GM23338 (cell line): ENCODE measurements at regions not wholly inside any gene's neighbourhood (a gene's known extent, or its start where the extent isn't known, plus 50 kb on each side); places are given as distances from the start of the nearest gene placed in this dataset.

ENCODE experiments used
- ATAC-seq: fragments of 200-7000 bp; cut with Tn5 transposase; 3 replicates; pipeline ENCODE4 v1.9.1; 2020
- DNase-seq: peaks from one replicate; pipeline ENCODE4 v3.0.0-alpha.2; 2015; ENCODE audit warnings: low spot score
- H2AFZ ChIP-seq: fragments of 200-600 bp; sonication (generic); 2 replicates; pipeline ENCODE4 v1.8.0; 2016; ENCODE audit warnings: antibody characterized with exemption, mild to moderate bottlenecking, moderate library complexity
- H3F3A ChIP-seq: fragments of 200-600 bp; sonication (generic); replicated peaks from 2 replicates; pipeline ENCODE4 v1.8.0; 2017; ENCODE audit warnings: antibody characterized with exemption, mixed run types, low read depth
- H3K27ac ChIP-seq: fragments of 200-600 bp; sonication (generic); 2 replicates; pipeline ENCODE4 v1.6.1; 2016; ENCODE audit warnings: low read depth
- H3K27me3 ChIP-seq: fragments of 200-600 bp; sonication (generic); 2 replicates; pipeline ENCODE4 v1.8.0; 2016; ENCODE audit warnings: mild to moderate bottlenecking, mixed run types, moderate library complexity; ENCODE audit not compliant: insufficient read depth
- H3K36me3 ChIP-seq: fragments of 200-600 bp; sonication (generic); 2 replicates; pipeline ENCODE4 v1.8.0; 2016; ENCODE audit warnings: mild to moderate bottlenecking; ENCODE audit not compliant: insufficient read depth
- H3K4me1 ChIP-seq: fragments of 200-600 bp; sonication (generic); 2 replicates; pipeline ENCODE4 v1.8.0; 2016; ENCODE audit warnings: mild to moderate bottlenecking, moderate library complexity; ENCODE audit not compliant: insufficient read depth
- H3K4me2 ChIP-seq: fragments of 200-600 bp; sonication (generic); 2 replicates; pipeline ENCODE4 v1.7.1; 2017; ENCODE audit warnings: mixed run types
- H3K4me3 ChIP-seq: fragments of 200-600 bp; sonication (generic); 2 replicates; pipeline ENCODE4 v1.6.1; 2016; ENCODE audit warnings: mixed run types
- H3K79me2 ChIP-seq: fragments of 200-600 bp; sonication (generic); replicated peaks from 2 replicates; pipeline ENCODE4 v1.8.0; 2017; ENCODE audit warnings: mild to moderate bottlenecking; ENCODE audit not compliant: insufficient read depth
- H3K9me2 ChIP-seq: fragments of 200-600 bp; sonication (generic); 2 replicates; pipeline ENCODE4 v1.8.0; 2017; ENCODE audit not compliant: insufficient read depth
- H4K20me1 ChIP-seq: fragments of 200-600 bp; sonication (generic); replicated peaks from 2 replicates; pipeline ENCODE4 v1.8.0; 2017; ENCODE audit warnings: mild to moderate bottlenecking; ENCODE audit not compliant: insufficient read depth
- H3K27ac Mint-ChIP-seq: 2 replicates; pipeline ENCODE4 v1.8.0; 2020; ENCODE audit warnings: inconsistent platforms, mild to moderate bottlenecking, moderate library complexity, mixed read lengths
- H3K27me3 Mint-ChIP-seq: 3 replicates; pipeline ENCODE4 v1.8.0; 2022; ENCODE audit warnings: low read depth, mild to moderate bottlenecking, moderate library complexity, mixed read lengths, inconsistent platforms; ENCODE audit not compliant: insufficient read depth, poor library complexity
- H3K36me3 Mint-ChIP-seq: 3 replicates; pipeline ENCODE4 v1.8.0; 2021; ENCODE audit warnings: low read depth, mild to moderate bottlenecking, inconsistent platforms, moderate library complexity, mixed read lengths
- H3K4me1 Mint-ChIP-seq: 3 replicates; pipeline ENCODE4 v1.8.0; 2020; ENCODE audit warnings: mild to moderate bottlenecking, inconsistent platforms, mixed read lengths
- H3K4me3 Mint-ChIP-seq: 3 replicates; pipeline ENCODE4 v1.8.0; 2021; ENCODE audit warnings: moderate library complexity, mild to moderate bottlenecking, inconsistent platforms, mixed read lengths
- H3K9me3 Mint-ChIP-seq: 3 replicates; pipeline ENCODE4 v1.8.0; 2020; ENCODE audit warnings: moderate library complexity, mild to moderate bottlenecking, inconsistent platforms, mixed read lengths
- CREB1 ChIP-seq: fragments of 250-450 bp; sonication (Bioruptor Pico); IDR thresholded peaks from 2 replicates; pipeline ENCODE4 v1.5.0; 2020; ENCODE audit warnings: low read depth, mild to moderate bottlenecking, moderate library complexity
- CTCF ChIP-seq, 2 experiments: fragments of 200-600 bp in 1 of 2; sonication (generic) in 1 of 2; conservative IDR thresholded peaks; 2 replicates each; pipeline versions ENCODE4 v1.5.1 to v1.6.1; 2016 to 2017; ENCODE audit warnings: antibody characterized with exemption in 2 of 2, low read depth in 2 of 2, mild to moderate bottlenecking in 2 of 2, moderate library complexity in 1 of 2
- ETS1 ChIP-seq: IDR thresholded peaks from 2 replicates; pipeline ENCODE4 v1.6.1; 2016; ENCODE audit warnings: antibody characterized with exemption
- EZH2 ChIP-seq: fragments of 200-600 bp; sonication (generic); IDR thresholded peaks from one replicate; pipeline ENCODE4 v1.8.0; 2017; ENCODE audit warnings: antibody characterized with exemption, mild to moderate bottlenecking, low read depth; ENCODE audit not compliant: unreplicated experiment
- EZH2phosphoT487 ChIP-seq: fragments of 200-600 bp; sonication (generic); IDR thresholded peaks from one replicate; pipeline ENCODE4 v1.8.1; 2018; ENCODE audit warnings: antibody characterized with exemption; ENCODE audit not compliant: unreplicated experiment
- JUNB ChIP-seq: IDR thresholded peaks from one replicate; pipeline ENCODE4 v1.6.1; 2016; ENCODE audit warnings: antibody characterized with exemption; ENCODE audit not compliant: unreplicated experiment
- NANOG ChIP-seq: IDR thresholded peaks from 2 replicates; pipeline ENCODE4 v1.6.1; 2016; ENCODE audit warnings: antibody characterized with exemption, borderline replicate concordance
- POLR2AphosphoS5 ChIP-seq: IDR thresholded peaks from 2 replicates; pipeline ENCODE4 v1.6.1; 2016; ENCODE audit warnings: antibody characterized with exemption, low read depth
- REST ChIP-seq: IDR thresholded peaks from one replicate; pipeline ENCODE4 v1.6.1; 2018; ENCODE audit warnings: antibody characterized with exemption; ENCODE audit not compliant: unreplicated experiment
- STAT1 ChIP-seq: IDR thresholded peaks from one replicate; pipeline ENCODE4 v1.6.1; 2016; ENCODE audit warnings: antibody characterized with exemption; ENCODE audit not compliant: unreplicated experiment
- ZNF114 ChIP-seq: fragments of 250-450 bp; sonication (Bioruptor Pico); IDR thresholded peaks from 2 replicates; pipeline ENCODE4 v1.5.0; 2020; ENCODE audit warnings: mild to moderate bottlenecking, moderate library complexity
- ZNF331 ChIP-seq: fragments of 250-450 bp; sonication (Bioruptor Pico); IDR thresholded peaks from 2 replicates; pipeline ENCODE4 v1.5.0; 2020; ENCODE audit warnings: low read depth, mild to moderate bottlenecking, moderate library complexity
- ZNF462 ChIP-seq: fragments of 250-450 bp; sonication (Bioruptor Pico); IDR thresholded peaks from 2 replicates; pipeline ENCODE4 v1.5.0; 2020; ENCODE audit warnings: mild to moderate bottlenecking, moderate library complexity

GRCh38 chr15:88976656-88977055, 63.5 kb upstream of the MFGE8 start:
- Histone ChIP-seq H2AFZ (no peak overlapping the region), H3K27me3 (no peaks in the 10 kb centered on the region), H3K4me1 (peaks cover 9% of the 10 kb centered on the region), H3K36me3 (no peaks in the 10 kb centered on the region), H3F3A (no peaks in the 10 kb centered on the region), H3K9me2 (no peaks in the 10 kb centered on the region), H3K79me2 (no peaks in the 10 kb centered on the region), H3K4me3 (no peak overlapping the region), H4K20me1 (no peaks in the 10 kb centered on the region), H3K27ac (no peak overlapping the region), H3K4me2 (no peak overlapping the region)
- Mint-ChIP-seq H3K36me3 (peaks cover 15% of the 10 kb centered on the region), H3K27me3 (peaks cover 2% of the 10 kb centered on the region), H3K27ac (no peak overlapping the region), H3K9me3 (peaks cover 16% of the 10 kb centered on the region), H3K4me1 (peaks cover 9% of the 10 kb centered on the region), H3K4me3 (no peak overlapping the region)
- TF ChIP-seq ZNF462 (CRISPR knock-in tag) (no peak), CREB1 (no peak), POLR2AphosphoS5 (no peak), ZNF114 (CRISPR knock-in tag) (no peak), ETS1 (no peak), STAT1 (no peak), EZH2 (no peak), EZH2phosphoT487 (no peak), ZNF331 (CRISPR knock-in tag) (no peak), NANOG (no peak), REST (no peak), JUNB (no peak), CTCF (conservative IDR thresholded peaks at IDR 0.05; ENCODE audit: low read depth in 2 of 2) (no peak)
- ATAC-seq (no peak), DNase-seq (no peak)
